GM18868 (cell line): ENCODE measurements at regions not wholly inside any gene's neighbourhood (a gene's known extent, or its start where the extent isn't known, plus 50 kb on each side); places are given as distances from the start of the nearest gene placed in this dataset.
A peak's percentile ranks its signal among the peaks of the same experiment; 100 is the strongest.

Experiments used
- ATAC-seq: cut with Tn5 transposase; IDR thresholded peaks from one replicate; pipeline ENCODE4 v1.9.1; 2021; ENCODE audit warnings: mild to moderate bottlenecking, moderate library complexity; ENCODE audit not compliant: unreplicated experiment

DNA sequence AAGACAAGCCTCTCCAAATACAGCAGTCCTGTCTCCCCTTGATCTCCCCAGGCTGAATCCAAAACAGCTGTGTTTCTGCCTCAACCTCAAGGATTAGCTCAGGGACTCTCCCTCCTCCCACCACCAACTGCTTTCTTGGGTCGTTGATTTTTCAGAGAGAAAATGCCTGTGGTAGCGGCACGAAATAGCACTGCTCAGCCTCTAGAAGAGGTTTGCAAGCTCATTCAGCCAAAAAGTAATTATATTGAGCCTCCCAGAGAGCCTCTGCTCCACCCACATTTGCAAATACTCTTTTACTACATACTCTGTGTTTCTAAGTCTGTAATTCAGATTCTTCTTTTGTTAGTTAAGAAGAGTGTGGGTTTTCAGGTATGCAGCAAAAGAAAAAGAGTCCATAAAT lies 396.4 kb upstream of the TNP1 start:
- ATAC-seq: no peak

DNA sequence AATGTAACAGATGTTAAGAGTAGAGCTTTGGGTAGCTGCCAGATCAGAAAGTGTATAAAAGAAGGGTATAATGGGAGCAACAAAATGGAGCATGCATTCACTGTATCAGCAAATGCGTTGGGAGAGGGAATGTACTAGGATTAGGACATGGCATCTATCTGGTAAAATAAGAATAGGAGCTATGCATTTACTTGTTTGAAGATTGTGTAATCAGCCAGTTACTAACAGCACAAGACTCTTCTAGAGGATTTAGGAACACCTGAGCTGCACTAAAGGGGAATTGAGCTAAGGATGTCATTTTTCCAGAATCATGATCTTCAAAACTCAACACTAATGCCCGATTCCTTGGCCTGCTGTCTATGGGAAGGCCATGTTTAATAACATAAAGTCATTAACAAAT lies 394.2 kb upstream of the TNP1 start:
- ATAC-seq: no peak

DNA sequence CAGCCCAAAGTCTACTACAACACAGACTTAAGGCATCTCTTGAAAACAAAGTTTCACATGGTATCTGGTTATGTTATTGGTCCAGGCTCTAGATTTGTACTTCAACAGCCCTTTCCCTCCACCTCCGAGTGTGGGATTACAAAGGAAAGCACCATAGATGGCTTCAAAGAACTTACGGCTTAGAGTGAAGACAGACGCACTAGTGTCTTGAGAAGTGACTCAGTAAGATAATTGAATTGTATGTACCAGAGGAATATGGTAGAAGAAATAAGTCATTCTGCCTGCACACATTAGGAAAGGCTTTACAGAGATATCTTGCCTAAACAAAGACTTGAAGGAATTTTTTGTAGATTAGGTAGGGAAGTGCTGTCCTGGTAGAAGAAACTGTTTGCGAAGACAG lies 392.3 kb upstream of the TNP1 start:
- ATAC-seq: no peak

GRCh38 chr2:217250013-217250524 lies 390.2 kb upstream of the TNP1 start:
- ATAC-seq: no peak

GRCh38 chr2:217249121-217250012 lies 389.5 kb upstream of the TNP1 start:
- no peak for ATAC-seq

- peak; percentile 99 for ATAC-seq
These were observed 388.6 kb upstream of the TNP1 start for GRCh38 chr2:217248312-217248935.

DNA sequence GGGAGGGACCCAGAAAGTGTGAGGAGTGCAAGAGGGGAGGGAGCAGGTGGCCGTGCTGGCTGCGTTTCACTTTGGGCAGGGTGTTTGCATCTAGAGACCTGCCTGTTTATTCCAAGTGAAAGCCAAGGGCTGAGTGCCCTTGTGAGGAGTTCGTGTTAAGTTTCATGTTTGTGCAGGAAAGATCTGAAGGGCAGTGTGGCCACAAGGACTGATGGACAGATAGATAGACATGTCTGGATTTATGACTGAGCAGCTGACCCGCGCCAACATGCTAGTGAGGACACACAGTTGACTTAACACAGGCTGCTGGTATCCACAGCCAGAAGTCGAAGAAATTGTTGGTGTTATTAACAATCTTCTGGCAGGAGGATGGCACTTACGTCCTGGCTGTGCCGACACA lies 387.6 kb upstream of the TNP1 start:
- ATAC-seq: no peak

DNA sequence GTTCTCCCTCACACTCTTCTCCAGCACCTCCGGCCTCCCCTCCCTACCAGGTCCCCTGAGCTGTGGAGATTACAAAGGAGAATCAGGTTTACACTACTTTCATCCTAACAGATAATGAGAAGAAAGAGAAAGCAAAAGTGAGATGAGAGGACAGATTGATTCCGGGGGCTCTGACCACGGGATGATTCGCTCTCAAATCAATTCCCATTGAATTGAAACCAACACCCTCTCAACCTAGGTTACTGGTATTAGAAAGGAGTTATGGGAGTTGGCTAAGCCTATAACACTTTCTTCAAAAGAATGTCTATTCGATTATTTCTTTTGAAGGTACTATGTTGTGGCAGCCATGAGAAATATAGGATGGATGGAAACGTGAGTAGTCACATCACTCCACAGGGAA lies 386.2 kb upstream of the TNP1 start:
- no peak for ATAC-seq

DNA sequence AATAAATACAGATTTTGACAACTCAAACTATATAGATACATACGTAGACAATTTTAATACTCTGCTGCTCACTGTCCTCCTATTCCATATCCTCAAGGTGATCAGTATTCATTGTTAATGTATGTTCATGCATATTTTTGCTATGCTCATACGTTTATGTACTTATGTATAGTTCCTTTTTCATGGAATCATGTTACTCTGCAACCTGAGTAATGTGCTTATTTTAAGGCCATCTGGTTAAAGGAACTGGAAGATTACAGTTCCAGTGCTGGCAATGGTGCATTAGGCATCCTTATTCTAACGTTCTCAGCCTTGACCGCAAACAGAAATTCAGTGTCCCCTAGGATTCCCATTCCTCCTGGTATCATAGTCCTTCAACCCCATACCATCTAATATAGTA lies 385.0 kb upstream of the TNP1 start:
- ATAC-seq: no peak

GRCh38 chr2:217242947-217243346 lies 383.1 kb upstream of the TNP1 start:
- no peak for ATAC-seq

- no peak for ATAC-seq
These were observed 371.9 kb upstream of the TNP1 start for GRCh38 chr2:217231724-217232123.

GRCh38 chr2:217231212-217231611 lies 371.3 kb upstream of the TNP1 start:
- ATAC-seq: no peak

GRCh38 chr2:217228732-217229131 lies 368.9 kb upstream of the TNP1 start:
- no peak for ATAC-seq

GRCh38 chr2:217227794-217228193 lies 367.9 kb upstream of the TNP1 start:
- ATAC-seq: no peak

DNA sequence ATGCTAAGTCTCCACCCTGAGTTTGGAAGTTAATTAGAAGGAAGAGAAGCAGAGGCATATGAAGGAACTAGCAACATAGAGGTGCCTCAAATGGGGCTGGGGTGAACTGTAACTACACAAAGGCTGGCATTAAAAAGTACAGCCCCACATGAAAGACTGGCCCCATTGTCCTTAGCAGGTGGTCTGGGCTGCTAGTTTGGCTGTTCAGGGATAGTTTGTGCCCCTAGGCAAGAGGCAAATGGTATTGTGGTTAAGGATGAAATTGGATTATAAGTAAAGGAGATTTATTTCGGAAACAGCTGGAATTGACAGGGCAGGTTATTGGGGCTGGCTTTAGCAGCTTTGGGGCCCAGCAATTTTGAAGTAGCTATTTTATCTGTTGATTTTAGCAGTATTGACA lies 365.7 kb upstream of the TNP1 start:
- ATAC-seq: no peak

DNA sequence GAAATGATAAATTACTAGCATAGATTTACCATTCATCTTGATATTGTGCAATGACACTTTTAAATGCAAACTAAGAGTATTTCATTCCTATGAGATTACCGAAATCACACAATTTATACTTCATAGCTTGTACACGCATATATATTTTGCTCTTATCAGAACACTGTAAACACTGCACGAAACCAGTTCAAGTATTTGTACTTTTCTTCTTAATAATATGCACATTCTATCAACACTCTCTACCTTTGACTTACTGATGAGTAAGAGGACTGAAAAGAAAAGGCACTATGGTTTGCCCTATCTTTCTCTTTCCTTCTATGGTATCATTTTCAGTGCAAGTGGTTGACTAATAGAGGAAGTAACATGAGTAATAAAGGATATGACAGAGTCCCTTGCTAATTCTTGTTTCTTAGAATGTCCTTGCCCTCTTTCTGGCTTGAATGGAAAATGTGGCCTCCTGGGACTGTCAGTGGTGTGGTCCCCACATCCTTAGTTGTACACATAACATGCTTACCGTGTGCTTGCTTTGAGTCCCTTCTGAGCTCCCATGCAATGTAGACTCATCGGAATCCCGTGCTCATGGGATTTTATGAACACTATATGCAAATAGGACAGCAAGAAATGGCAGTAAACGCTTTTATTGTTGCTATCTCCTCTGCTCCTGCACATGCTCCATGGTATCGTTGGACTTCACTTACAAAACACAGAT lies 363.5 kb upstream of the TNP1 start:
- ATAC-seq: peak; percentile 70

DNA sequence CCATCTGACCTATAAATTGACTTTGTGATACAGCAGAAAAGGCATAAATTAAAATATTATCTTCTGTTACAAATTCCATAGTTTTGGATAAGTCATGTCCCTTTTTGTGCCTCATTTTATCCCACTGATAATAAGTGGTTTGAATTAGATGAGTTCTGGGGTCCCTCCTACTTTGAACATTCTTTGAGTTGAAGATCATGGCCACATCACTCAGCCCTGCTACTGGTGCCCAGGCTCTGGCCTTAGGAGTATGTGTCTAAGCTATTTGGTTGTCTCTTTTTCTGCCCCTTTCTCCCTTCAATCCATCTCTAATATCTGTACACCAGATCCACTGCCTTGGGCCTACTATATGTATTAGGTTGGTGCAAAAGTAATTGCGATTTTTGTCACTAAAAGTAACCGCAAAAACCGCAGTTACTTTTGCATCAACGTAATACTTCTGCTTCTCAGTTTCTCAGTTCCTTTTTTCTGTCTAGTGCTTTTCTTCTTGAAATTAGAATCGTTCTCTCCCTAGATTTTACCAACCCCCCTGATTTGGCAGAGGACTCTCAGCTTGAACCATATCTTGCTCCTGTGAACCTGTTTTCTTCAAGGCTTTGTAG lies 362.5 kb upstream of the TNP1 start:
- peak; percentile 34 for ATAC-seq

- ATAC-seq: no peak
These were observed 360.6 kb upstream of the TNP1 start for GRCh38 chr2:217220228-217221013.

- ATAC-seq: no peak
These were observed 359.3 kb upstream of the TNP1 start for GRCh38 chr2:217219164-217219520.
